Kidney tubule cell (primary cell): ENCODE measurements at regions not wholly inside any gene's neighbourhood (a gene's known extent, or its start where the extent isn't known, plus 50 kb on each side); places are given as distances from the start of the nearest gene placed in this dataset.

ENCODE experiments used
- DNase-seq: peaks from one replicate; pipeline ENCODE4 v3.0.0-alpha.2; 2018; ENCODE audit warnings: low spot score

GRCh38 chr18:68520406-68521075 lies 194.4 kb downstream of the TMX3 start:
- peak; percentile 53 for DNase-seq

- DNase-seq, result peak; percentile 44
Observed at GRCh38 chr18:68519336-68519735, 195.6 kb downstream of the TMX3 start.

GRCh38 chr18:68509902-68510301 lies 205.0 kb downstream of the TMX3 start:
- DNase-seq, result no peak

- peak; percentile 28 for DNase-seq
Observed at GRCh38 chr18:68507781-68508180, 207.1 kb downstream of the TMX3 start.

DNA sequence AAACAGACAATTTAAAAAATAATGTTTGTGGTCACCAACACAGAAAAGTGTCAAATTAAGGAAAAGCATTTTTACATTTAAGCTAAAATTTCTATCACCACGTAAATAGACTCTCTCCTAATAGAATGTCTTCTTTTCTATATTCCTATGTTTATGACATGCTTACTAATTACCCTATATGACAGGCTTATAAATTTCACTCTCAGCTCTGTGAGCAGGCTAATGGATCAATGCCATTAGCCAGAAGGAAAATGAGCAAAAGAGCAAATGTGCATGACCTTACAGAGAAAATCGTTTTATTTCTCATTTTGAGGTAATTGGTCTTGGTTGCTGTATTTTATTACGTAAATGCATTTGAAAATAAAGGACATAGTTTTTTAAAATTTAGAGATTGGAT lies 209.7 kb downstream of the TMX3 start:
- DNase-seq, result no peak

- no peak for DNase-seq
Observed at GRCh38 chr18:68504441-68505177, 210.3 kb downstream of the TMX3 start.

DNA sequence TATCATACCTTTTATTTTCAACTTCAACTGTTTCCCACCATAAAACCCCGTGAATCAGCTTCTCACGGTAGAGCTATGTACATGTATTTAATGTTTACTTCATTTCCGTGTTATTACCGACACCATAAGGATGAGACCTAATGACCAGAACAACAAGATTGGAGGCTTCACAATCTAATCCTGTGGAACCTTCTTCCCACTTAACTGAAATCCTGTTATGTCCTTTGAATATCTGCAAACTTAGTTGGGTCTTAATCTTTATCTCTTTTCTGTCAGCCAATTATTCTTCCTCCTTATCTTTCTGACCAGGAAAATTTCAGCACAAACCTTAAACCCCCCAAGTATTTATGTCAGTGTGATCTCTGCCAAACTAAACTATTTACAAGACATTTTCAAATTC lies 214.4 kb downstream of the TMX3 start:
- no peak for DNase-seq

DNA sequence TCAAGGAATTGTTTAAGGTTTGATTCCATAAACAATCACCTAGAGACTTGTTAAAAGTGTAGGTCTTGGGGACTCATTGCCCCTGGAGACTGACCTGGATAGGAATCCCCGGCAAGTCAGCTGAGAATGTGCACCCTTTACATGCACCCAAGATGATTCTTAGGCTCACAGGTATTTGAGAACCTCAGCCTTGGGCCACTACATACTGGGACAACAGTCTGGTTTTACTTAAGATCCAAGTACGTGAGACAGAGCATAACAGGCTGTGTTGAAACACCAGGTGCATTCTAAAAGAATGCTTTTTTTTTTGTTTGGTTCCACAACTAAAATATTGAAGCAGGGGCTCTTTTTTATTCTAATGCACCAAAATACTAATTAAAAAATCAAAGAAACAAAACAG lies 215.8 kb downstream of the TMX3 start:
- DNase-seq, result no peak

DNA sequence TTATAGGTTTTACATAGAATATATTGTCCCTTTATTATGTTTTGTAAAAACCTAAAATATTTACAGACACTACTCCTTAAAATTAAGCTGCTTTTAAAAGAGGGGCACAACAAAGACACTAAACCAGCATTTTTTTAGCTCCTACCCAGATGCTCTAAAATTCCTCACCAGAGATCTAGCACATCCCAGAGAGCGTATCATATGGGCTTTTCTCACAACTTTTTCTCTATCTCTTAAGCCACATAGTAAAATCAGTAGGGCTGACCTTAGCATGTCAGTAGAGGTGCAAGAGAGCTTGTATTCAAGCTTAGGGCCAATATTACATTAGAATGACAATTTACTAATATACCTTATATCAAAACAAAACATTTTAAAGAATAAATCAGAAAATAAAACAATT lies 216.3 kb downstream of the TMX3 start:
- DNase-seq, result no peak

- no peak for DNase-seq
Observed at GRCh38 chr18:68498185-68498584, 216.7 kb downstream of the TMX3 start.

- DNase-seq, result peak; percentile 15
Observed at GRCh38 chr18:68494802-68495581, 219.9 kb downstream of the TMX3 start.

GRCh38 chr18:68489013-68489792 lies 225.7 kb downstream of the TMX3 start:
- no peak for DNase-seq

DNA sequence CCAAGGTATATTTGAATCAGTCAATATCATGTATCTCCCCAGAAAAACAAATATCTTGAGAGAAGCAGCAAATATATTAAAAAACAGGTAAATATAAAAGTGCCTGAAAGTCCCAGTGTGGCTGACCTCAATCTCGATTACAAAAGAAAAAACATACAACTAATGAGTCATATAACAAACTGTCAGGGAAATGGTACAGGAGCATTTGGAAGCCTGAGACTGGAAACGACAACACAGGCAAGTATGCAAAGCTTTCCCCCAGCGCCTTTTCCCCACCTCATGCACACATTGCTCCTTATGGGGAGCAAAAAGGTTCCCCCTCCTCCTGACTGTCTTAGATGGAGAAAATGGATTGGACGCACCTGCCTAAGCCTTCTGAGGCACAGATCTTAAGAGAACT lies 230.7 kb downstream of the TMX3 start:
- no peak for DNase-seq

DNA sequence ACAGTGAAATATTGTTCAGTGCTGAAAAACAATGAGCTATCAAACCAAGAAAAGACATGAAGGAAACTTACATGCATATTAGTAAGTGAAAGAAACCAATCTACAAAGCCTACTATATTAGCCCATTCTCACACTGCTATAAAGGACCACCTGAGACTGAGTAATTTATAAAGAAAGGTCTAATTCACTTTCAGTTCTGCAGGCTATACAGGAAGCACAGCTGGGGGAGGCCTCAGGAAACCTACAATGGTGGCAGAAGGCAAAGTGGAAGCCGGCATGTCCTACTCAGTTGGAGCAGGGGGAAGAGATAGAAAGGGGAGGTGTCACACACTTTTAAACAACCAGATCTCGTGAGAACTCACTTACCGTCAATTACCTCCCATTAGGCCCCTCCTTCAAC lies 232.1 kb downstream of the TMX3 start:
- DNase-seq, result no peak

DNA sequence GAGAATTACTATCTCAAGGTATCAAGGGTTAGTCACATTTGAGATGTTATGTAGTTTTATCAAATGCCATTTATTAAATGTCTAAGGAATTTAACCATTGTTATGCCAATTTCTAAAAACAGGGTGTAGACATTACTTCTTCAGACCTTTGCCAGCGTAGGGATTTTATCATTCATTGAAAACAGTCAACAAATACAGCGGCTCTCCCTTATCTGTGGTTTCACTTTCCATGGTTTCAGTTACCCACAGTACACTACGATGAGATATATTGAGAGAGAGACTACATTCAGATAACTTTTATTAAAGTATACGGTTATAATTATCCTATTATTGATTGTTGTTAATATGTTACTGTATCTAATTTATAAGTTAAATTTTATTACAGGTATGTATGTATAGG lies 234.7 kb downstream of the TMX3 start:
- DNase-seq, result no peak

- peak; percentile 4 for DNase-seq
Observed at GRCh38 chr18:68478246-68478645, 236.7 kb downstream of the TMX3 start.

- DNase-seq, result no peak
Observed at GRCh38 chr18:68475883-68476282, 239.0 kb downstream of the TMX3 start.

- no peak for DNase-seq
Observed at GRCh38 chr18:68472701-68473295, 242.1 kb downstream of the TMX3 start.

GRCh38 chr18:68469049-68469625 lies 245.8 kb downstream of the TMX3 start:
- DNase-seq, result no peak

GRCh38 chr18:68467957-68468356 lies 247.0 kb downstream of the TMX3 start:
- no peak for DNase-seq

DNA sequence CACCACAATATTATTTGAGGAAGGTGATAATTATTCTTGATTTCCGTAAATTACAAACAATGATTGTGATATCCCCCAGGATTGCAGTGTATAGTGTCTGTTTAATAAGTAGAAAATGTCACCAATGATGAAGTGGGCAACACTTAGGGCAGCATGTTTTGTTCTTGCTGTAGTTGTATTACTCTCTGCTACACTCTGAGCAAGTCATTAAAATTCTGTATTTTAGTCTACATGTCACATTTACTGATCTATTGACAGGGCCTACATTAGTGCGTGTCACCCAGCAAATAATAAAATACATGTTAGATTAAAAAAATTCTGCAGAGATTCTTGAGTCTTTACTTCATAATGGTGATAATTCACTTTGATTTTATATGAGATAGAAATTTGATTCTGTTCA lies 247.6 kb downstream of the TMX3 start:
- no peak for DNase-seq

GRCh38 chr18:68466672-68467071 lies 248.2 kb downstream of the TMX3 start:
- DNase-seq, result no peak
